ENCODE measurements at regions not wholly inside any gene's neighbourhood (a gene's known extent, or its start where the extent isn't known, plus 50 kb on each side); places are given as distances from the start of the nearest gene placed in this dataset.

DNA sequence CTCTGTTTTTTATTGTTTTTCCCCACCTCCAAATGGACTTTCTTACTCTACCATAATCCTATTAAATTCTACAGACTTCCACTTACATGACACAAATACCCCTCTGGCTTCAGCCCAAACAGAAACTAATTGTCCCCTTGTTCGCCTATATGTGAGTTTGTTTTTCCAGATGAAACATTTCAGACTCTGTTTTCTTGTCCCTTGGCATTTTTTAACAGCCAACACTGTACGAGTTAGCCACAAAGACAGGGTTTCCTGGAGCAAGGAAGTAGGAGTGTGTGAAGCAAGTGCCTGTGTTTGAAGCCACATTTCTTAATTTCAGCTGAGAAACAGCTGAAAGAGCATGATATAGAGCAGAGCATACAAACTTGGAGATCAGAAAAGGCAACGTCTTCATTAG, 382.2 kb upstream of the CDH5 start:
- intact Hi-C loops (cut with micrococcal nuclease; ENCODE audit: unreplicated experiment) (no loop called here), in situ Hi-C loops (cut with HindIII; ENCODE audit: extremely low pct_ligation_motif_present, low pct_unique_long_range_greater_than_20kb) (no loop called here)
- Histone ChIP-seq H4K20me1 (ENCODE audit: insufficient read depth, low read length) (no peaks in the 10 kb centered on the region), H2AFZ (ENCODE audit: low read length) (no peak overlapping the region), H3K4me2 (ENCODE audit: low read depth, low read length) (no peak overlapping the region), H3K79me2 (ENCODE audit: insufficient read depth, low read length) (no peaks in the 10 kb centered on the region), H3K9ac (ENCODE audit: insufficient read depth, low read depth, low read length) (no peak overlapping the region), H3K27ac (ENCODE audit: extremely low read length, insufficient read depth, low read length) (no peak overlapping the region), H3K4me1 (ENCODE audit: insufficient read depth, low read length) (no peaks in the 10 kb centered on the region), H3K27me3 (ENCODE audit: control insufficient read depth in 1 of 2, insufficient read depth in 2 of 2, low read length in 2 of 2) (peaks cover 3 to 4% of the 10 kb centered on the region in 2 experiments; a peak in 2 of 5 replicates), H3K4me3 (replicated peaks in 1 of 3; ENCODE audit: insufficient read depth in 1 of 3, low read depth in 2 of 3, low read length in 3 of 3) (no peak overlapping the region), H3K9me3 (ENCODE audit: low read length) (no peaks in the 10 kb centered on the region), H3K36me3 (replicated peaks in 1 of 2; ENCODE audit: control insufficient read depth in 1 of 2, insufficient read depth in 2 of 2, low read length in 2 of 2) (no peaks in the 10 kb centered on the region)
- BruUV-seq (replicated peaks): no TSS peak
- DNase-seq (ENCODE audit: low spot score): no peak
- no peak for ATAC-seq
- TF ChIP-seq ZNF644 (CRISPR knock-in tag; IDR thresholded peaks at IDR 0.05; ENCODE audit: low read depth) (no peak), ZNF678 (CRISPR knock-in tag; IDR thresholded peaks at IDR 0.05) (no peak), HNRNPH1 (optimal IDR thresholded peaks at IDR 0.05; ENCODE audit: low read depth, low read length) (no peak), ZNF10 (CRISPR knock-in tag; IDR thresholded peaks at IDR 0.05; ENCODE audit: borderline replicate concordance, low read depth) (no peak), SRY (CRISPR knock-in tag; IDR thresholded peaks at IDR 0.05) (no peak)
- TF ChIP-seq, protein P1, sequence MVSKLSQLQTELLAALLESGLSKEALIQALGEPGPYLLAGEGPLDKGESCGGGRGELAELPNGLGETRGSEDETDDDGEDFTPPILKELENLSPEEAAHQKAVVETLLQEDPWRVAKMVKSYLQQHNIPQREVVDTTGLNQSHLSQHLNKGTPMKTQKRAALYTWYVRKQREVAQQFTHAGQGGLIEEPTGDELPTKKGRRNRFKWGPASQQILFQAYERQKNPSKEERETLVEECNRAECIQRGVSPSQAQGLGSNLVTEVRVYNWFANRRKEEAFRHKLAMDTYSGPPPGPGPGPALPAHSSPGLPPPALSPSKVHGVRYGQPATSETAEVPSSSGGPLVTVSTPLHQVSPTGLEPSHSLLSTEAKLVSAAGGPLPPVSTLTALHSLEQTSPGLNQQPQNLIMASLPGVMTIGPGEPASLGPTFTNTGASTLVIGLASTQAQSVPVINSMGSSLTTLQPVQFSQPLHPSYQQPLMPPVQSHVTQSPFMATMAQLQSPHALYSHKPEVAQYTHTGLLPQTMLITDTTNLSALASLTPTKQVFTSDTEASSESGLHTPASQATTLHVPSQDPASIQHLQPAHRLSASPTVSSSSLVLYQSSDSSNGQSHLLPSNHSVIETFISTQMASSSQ (IDR thresholded peaks at IDR 0.05; ENCODE audit: low read depth): no peak
- TF ChIP-seq, protein P1 (CRISPR knock-in tag; IDR thresholded peaks at IDR 0.05; ENCODE audit: borderline replicate concordance): no peak
- WGBS (ENCODE audit: low lambda C conversion rate): 7% methylated on average over 3 of the region's 3 CpGs
- ChIA-PET POLR2A (no interaction called here), CTCF (ENCODE audit: low intra/inter-chr PET ratio, low total read pairs) (no interaction called here)
- FAIRE-seq: no peak
